HG02678 (cell line): ENCODE measurements at regions not wholly inside any gene's neighbourhood (a gene's known extent, or its start where the extent isn't known, plus 50 kb on each side); places are given as distances from the start of the nearest gene placed in this dataset.
A peak's percentile ranks its signal among the peaks of the same experiment; 100 is the strongest.

Experiments used
- ATAC-seq: cut with Tn5 transposase; IDR thresholded peaks from one replicate; pipeline ENCODE4 v1.9.1; 2021; ENCODE audit warnings: mild to moderate bottlenecking, moderate library complexity; ENCODE audit not compliant: unreplicated experiment

DNA sequence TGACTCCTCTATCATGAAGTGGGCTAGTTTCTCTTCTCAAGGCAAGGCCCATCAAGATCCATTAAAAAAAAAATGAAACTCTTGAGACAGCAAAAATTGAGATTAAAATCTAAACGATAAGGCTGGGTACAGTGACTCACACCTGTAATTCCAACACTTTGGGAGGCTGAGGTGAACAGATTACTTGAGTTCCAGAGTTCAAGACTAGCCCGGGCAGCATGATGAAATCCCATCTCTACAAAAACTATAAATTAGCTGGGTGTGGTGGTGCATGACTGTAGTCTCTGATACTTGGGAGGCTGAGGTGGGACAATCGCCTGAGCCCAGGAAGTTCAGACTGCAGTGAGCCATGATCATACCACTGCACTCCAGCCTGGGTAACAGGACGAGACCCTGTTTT is 226.5 kb upstream of the SOX5 start:
- no peak for ATAC-seq

DNA sequence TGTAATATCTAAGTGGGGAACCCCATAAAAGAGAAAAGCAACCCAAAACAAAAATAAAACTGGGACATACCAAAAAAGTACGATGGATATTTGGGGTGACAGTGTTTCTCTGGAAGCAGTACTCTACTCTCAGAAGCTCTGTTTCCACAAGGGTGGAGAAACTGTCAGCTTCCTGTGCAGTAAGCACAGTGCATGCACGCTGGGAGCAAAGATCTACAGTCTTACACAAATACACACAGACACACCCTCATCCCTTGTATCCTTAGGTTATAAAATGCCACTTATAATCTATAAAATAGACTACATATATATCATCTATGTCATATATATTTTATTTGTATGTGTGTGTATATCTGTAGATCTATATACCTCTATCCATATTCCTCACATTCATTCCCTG is 225.8 kb upstream of the SOX5 start:
- no peak for ATAC-seq

DNA sequence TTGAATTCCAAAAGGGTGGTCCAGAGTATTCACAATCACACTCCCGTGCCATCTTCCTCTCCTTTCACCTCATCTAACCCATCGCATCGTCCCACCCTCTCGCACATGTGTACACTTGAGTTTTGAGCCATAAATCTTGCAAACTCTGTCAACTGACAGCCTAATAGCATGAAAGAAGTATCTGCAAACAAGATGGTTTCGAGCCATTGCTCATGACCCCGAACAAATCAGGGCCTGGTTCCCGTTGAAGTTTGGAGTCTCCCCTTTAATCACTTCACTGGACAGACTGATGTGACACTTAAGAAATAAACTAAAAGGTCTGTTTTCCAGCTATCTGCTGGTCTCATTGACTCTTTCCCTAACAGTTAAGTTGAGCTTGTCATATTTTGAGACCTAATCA is 223.6 kb upstream of the SOX5 start:
- no peak for ATAC-seq

DNA sequence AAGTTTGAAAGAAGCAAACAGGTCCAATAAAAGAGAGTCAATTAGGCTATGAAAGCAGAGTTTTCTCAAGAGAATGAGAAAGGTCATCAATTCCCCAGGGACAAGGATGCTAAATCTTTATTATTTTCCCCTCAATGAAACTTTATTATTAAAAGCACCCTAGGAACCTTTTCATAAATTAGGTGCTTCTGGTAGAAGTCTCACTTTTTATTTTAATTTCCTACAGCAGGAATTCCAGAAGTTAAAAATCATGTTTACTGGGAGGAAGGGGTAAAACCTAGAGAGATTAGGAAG is 223.2 kb upstream of the SOX5 start:
- no peak for ATAC-seq

DNA sequence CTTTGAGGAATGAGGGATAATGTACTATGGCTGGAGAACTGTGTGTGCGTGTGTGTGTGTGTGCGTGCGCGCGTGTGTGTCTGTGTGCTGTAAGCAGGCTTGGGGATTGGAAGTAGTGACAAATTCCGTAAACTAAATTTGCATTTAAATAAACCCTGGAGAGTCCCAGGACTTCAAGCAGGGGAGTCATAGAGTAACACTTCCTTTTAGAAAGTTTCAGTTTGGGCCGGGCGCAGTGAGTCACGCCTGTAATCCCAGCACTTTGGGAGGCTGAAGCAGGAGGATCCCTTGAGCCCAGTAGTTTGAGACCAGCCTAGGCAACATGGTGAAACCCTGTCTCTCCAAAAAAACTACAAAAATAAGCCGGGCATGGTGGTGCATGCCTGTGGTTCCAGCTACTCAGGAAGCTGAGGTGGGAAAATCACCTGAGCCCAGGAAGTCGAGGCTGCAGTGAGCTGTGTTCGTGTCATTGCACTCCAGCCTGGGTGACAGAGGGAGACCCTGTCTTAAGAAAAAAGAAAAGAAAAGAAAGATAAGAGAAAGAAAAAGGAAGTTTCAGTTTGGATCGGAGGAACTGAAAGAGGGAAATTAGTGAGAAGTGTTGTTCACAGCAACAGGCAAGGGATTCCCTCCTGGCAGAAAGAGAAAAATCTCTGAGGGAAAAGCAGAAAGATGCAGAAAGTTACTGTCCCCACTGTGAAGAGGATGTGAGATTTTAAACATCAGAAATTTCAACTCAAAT is 222.7 kb upstream of the SOX5 start:
- peak; percentile 79 for ATAC-seq

DNA sequence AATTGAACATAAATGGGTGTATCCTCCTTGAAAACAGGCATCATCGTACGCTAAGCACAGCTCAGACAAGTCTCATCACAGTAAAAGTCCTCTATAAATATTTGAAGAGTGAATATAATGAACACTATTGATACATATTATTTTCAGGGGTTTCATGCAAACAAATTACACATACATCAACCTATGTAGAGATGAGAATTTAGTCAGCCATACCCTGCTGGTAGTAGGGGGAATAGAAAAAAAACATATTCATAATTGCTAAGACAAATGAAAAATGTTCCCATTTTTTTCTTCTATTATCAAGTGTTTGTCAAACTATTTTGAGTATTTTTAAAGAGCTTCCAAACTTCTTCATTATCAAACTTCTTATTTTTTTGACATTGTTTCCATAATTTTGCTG is 205.6 kb upstream of the SOX5 start:
- no peak for ATAC-seq

DNA sequence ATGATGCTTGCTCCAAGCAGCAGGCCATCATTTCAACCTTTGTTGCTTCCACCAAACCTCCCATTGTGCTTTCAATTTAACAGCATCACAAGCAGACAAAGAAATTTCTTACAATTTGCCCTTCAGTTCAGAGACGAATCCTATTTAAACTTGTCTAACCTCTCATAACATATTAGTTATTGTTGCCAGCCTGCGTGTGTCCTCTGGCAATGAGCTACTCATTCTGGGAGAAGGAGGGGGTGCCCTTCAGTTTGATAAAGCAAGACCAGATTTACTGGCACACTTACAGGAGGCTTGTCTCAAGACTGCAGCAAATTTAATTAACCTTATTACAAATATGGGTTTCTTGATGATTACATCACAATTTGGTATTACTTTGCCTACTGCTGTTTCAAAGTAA is 203.6 kb upstream of the SOX5 start:
- ATAC-seq = no peak

DNA sequence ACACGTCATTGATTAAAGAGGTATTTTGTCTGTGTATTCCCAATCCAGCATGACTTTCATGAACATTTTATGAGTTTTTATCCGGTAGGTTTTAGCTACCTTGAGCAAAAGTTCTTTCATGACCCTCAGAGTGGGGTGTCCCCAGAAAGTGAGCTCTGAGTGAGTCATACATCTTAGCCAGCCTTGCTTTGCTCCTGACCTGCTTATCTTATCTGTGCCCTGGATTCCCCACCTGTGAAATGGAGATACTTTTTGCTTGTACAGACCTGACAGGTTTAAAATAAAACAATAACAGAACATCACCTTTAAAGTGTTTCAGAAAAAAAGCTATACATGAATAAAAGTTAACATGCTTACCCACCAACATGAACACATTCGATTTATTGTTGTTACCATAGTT is 202.8 kb upstream of the SOX5 start:
- ATAC-seq = no peak

DNA sequence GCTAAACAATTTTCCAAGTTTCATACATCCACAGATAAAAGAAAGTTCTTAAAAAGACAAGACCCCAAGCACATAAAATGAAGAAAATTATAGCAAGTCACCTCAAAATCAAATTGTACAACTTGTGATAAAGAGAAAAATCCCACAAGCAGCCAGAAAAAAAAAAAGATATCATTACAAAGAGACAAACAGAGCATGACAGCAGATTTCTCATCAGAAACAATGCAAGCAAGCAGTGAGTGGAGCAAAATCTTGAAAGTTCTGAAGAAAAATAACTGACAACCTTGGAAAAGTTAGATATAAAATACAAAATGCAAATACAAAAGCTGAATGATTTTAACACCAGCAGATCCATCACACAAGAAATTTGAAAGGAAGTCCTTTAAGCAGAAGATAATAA is 194.5 kb upstream of the SOX5 start:
- ATAC-seq = no peak

DNA sequence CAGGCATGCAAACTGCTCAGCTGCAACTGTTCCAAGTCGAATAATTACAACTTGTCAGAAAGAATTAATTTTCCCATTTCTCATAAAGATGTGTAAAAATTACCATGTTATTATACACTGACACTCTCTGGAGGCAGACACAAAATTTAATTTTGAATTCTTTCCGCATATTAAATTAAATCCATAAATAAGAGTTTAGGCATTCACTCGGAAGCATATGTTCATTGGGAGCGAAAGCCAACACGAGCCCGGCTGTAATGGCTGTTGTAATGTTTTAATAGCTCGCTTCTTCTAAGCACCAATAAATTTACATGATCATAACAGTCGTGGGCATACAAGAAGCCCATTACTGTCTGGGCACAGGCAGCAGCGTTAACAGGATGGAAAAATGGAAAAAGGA is 189.6 kb upstream of the SOX5 start:
- ATAC-seq = no peak

DNA sequence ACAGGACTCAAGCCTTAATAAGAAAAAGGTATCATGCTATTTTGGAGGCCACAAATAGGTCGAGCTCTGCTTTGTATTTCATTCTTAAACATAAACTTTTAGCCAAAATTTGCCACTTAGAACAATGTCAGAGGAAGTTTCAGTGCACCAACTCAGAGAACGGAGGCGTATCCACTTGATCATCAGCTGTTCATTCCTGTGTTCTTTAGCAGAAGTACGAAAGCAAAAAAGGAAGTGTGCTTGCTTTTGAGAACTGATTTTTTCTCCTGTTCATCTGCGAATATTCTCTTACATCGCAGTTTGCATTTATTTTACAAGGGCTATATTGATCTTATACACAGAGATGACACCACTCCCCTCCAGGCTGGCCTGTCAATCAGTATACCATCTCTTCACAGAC is 188.6 kb upstream of the SOX5 start:
- ATAC-seq = no peak

DNA sequence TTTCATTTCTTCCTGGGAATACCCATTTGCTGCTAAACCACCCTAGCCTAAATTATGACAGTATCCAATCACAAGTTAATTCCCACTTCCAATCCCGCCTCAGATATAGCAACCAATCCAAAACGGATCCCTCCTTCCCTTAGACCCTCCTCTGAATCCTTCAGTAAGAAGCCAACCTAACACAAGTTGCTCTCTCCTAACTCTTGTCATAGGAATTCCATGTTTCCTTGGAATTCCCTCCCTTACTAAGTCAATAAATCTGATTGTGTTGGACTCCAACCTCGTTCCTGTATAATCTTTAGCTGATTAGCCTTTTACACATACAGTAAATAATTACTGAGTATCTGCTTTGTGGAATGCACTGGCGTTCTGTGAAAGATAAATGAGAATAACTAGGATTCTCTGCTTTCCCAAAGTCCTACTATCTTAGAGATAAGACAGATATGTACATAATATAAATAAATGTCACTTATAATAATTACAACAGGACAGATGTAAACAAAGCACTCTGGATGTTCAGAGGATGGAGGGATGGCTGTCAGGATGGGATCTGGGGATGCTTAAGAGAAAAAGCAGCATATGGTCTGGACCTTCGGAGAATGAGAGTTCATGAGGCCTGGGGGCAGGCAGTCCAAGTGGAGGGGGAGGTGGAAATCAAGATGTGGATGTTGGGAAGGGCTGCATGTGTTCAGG is 185.8 kb upstream of the SOX5 start:
- ATAC-seq = no peak

DNA sequence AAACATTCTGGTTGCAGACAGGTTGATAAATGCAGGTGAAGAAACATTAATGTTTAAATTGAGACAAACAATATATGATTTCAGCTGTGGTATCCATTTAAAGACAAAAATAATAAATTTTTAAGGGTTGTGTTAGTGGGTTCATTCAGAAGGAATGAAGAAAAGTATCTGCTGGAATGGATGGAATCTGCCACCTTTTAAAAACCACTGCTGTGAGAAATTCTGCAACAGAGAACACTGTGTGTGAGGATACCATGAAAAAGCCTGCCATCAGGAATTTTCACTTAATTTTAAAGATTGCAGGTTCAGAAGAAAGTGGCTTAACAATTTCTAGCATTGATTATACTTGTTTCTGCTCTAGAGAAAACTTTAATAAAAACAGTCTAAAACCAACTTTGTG is 184.6 kb upstream of the SOX5 start:
- ATAC-seq = no peak

DNA sequence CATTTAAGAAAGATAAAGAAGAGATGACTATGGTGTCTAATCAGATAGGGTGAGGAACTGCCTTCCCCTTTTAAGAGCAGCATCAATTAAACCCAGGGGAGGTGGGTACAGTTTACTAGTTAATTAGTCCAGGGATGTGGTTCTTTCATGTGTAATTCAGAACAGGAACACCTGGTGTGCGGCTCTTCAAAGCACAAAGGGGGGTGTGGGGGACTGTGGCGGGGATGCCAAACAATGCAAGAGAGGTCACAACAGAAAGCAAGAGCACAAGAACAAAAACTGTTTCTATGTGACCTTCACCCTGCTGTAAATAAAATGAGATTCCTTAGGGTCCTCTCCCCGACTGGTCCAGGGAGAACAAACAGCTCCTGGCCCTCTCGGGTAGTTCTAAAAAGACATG is 183.9 kb upstream of the SOX5 start:
- ATAC-seq = no peak

DNA sequence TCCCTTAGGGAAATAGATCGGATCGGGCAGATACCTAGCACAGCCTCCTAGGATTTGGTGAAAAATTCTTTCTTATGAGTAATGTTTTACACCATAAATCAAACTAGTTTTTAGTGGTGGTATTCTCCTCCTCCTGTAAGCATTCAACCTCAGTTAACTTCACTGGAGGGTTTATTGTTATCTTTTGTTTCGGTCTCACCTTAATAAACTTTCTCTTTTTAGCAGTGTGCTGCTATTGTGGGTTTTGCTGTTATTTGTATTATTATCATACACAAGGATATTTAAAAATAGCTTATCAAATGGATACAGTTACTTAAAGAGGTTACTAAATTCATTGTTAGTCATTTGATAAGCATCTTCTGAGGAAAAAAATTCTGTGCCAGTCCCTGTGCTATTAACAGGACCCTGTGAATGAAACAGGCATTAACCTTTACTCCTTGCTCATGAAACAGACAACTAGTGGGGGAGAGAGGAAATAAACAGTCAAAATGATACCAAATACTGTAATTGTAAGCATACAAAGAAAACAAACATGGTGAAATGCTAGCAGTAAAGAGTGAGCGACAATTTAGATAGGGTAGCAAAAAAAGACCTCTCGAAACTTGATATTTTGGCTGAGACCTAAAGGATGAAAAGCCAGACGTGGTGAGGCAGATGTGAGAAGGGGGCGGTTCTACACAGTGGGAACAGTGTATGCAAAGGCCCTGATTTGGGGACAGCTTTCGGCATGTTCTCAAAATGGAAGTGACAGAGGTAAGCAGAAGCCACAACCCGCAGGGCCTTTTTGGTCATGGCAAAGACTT is 178.7 kb upstream of the SOX5 start:
- peak; percentile 76 for ATAC-seq

DNA sequence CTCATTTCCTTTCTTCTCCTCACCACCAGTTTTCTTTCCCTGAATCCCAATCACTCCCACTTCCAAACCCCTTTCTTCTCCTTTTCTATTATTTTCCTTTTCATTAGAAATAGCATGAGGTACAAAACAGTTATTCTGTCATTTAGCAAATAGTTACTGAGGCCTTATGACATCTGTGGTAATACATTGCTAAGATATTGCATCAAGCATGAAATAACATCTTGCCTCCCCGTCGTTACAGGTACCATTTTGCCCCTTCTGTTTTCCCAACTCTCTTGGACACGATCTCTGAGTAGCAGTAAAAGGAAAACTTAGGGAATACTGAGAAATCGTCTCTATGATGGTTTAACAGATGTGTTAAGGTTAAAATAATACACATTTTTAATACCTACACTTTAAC is 175.8 kb upstream of the SOX5 start:
- no peak for ATAC-seq

DNA sequence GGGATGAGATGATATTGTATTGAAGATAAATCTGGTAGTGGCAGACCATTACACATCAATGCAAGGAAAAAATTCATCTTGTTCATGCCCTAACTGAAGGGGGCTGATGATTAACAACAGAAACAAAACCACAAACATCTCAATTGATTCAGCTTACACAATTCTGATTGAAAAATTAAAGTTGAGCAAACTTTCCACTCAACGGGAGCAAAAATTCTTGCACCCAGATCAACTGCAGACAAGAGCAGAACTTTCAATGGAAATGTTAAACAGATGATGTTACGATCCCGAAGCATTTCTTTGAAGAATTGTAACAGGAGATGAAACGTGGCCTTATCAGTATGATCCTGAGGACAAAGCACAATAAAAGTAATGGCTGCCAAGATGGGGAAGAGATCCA is 172.4 kb upstream of the SOX5 start:
- no peak for ATAC-seq

DNA sequence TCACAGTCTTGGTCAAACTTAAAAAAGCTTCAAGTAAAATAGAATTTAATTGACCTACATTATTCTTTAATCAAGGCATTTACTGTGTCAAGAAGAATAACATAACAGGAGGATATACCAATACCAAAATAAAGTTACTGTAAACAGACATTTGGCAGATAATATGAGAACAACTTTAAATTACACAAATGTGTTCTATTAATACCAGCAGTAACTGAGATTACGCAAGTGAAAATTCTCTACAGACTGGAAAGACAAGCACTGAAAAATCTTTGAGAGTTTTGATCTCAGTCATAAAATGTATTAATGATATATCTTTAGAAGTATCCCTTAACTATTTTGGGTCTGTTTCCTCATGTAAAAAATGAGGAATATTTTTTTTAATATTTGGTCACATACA is 169.2 kb upstream of the SOX5 start:
- ATAC-seq = no peak

DNA sequence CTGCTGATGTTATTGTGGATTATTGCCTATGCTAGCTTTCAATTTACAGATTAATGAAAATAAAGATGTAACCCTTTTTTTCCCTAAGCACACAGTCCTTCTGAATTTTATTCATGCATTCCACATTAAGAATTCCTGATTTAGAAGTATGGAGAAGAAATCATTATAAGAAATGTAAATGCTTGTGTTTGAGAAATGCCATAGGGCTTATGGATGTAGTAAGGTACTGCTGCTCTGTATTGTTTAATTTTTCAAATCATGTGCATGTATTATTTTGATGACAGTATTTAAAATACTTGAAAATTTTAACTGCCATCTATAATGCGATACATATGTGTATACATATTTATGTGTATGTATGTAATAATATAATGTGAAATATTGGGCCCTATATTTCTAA is 167.1 kb upstream of the SOX5 start:
- no peak for ATAC-seq

DNA sequence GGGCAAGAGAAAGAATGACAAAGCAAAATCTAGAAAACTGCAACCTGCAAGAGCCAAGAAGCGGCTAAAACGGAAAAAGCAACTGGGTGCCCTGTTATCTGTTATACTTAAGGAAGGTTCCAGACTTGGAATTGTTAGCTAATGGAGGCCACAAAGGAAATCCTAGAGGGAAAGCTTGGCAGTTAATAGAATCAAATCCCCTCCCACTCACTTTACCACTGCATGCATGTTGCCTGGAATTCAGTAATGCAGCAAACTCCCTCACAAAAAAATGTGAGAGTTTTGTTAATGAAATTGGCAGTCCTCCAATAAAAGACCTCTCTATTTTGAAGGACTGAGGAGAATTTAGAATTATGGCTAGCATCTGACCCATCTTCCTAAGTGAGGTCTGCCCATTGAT is 164.2 kb upstream of the SOX5 start:
- ATAC-seq = no peak

DNA sequence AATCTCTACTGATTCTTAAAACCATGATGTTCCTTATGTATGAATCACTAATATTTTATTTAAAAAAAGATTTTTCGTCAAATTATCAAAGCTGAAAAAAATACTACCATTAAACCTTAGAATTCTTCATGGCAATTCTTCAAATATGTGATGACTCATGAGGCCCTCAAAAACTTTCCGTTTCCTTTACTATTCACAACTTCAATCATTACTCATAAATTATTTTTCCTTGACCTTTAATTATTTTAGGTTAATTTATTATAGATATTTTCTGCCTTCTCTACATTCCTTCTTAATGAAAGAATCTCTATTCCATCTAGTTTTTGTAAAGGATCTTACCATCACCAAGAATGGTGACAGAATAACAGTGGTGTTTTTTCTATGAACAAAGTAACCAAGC is 162.1 kb upstream of the SOX5 start:
- no peak for ATAC-seq

DNA sequence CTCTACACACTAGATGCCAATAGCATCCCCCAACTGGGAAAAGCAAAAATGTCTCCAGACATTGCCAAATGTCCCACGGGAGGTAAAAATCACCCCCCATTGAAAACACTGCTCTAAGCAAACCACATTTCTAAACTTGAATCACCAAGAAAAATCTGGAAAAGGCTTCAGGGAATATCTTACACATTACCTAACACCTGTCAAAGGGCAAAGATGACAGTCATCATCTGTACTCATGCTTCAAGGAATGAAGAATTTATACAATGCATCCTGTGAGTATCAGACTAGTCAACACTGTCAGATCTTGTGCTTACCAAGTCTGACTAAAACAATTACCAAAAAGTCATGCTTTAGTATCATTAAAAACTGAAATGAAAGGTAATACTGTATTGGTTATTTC is 161.6 kb upstream of the SOX5 start:
- ATAC-seq = no peak
